ENCODE measurements at regions not wholly inside any gene's neighbourhood (a gene's known extent, or its start where the extent isn't known, plus 50 kb on each side); places are given as distances from the start of the nearest gene placed in this dataset.

DNA sequence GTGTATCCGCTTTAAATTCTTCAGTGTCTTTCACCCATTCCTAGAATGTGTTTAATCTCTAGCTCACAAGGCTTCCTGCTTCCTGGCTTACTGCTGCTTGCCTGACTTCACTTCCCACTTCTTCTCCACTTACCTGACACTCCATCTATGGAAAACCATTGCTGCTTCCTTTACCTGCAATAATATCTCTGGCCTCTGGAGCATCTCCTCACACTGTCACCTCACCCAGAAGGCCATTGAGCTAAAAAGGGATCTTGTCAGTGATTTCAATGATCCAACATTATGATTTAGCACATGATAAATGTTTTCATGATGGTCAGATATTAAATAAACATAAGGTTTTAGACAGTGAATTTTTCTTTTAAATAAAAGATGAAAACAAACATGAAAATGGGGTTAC lies 281.1 kb downstream of the MRPS30 start:
- no peak for DNase-seq (ENCODE audit: low read depth)
- no peak overlapping the region for H3K4me3 ChIP-seq (replicated peaks; ENCODE audit: low read depth, low read length)
- TF ChIP-seq, protein P1, sequence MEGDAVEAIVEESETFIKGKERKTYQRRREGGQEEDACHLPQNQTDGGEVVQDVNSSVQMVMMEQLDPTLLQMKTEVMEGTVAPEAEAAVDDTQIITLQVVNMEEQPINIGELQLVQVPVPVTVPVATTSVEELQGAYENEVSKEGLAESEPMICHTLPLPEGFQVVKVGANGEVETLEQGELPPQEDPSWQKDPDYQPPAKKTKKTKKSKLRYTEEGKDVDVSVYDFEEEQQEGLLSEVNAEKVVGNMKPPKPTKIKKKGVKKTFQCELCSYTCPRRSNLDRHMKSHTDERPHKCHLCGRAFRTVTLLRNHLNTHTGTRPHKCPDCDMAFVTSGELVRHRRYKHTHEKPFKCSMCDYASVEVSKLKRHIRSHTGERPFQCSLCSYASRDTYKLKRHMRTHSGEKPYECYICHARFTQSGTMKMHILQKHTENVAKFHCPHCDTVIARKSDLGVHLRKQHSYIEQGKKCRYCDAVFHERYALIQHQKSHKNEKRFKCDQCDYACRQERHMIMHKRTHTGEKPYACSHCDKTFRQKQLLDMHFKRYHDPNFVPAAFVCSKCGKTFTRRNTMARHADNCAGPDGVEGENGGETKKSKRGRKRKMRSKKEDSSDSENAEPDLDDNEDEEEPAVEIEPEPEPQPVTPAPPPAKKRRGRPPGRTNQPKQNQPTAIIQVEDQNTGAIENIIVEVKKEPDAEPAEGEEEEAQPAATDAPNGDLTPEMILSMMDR (IDR thresholded peaks at IDR 0.05; ENCODE audit: low read length, missing control alignments), result no peak

DNA sequence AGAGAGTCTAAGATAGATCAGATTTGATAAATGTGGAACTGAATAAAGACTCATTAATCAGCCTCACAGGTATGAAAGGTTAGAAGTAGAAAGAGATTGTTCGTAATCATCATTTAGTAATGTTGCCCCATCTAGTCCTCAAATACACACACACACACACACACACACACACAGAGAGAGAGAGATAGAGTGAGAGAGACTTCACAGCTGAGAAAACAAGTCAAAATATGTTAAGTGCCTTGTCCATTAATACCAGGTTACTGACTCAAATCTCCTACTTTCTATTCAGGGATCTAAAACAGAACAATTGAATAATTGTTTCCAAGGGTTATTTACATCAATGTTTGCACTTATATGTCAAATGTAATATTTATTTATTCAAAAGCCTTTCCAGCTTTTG lies 284.6 kb downstream of the MRPS30 start:
- TF ChIP-seq, protein P1 (IDR thresholded peaks at IDR 0.05; ENCODE audit: low read length, missing control alignments), result no peak
- DNase-seq (ENCODE audit: low read depth), result no peak

DNA sequence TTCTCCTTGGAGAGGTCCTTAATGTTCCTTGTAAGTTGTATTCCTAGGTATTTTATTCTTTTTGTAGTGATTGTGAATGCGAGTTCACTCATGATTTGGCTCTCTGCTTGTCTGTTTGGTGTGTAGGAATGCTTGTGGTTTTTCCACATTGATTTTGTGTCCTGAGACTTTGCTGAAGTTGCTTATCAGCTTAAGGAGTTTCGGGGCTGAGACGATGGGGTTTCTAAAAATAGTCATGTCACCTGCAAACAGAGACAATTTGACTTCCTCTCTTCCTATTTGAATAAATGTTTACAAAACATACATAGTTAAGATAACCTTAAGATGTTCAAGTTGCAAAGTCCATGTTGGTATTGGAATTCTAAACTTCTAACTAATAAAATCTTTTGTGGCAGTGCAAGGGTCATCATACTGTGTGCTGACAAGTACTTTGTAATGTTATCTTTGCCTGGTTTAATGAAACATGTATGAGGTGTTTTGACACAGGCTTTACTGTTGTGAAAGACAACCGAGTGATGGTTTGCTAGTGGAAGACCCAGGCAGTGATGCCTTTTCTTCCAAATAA lies 286.2 kb downstream of the MRPS30 start:
- no peak overlapping the region for H3K4me3 ChIP-seq (replicated peaks; ENCODE audit: low read depth, low read length)
- TF ChIP-seq, protein P1 (IDR thresholded peaks at IDR 0.05; ENCODE audit: low read length, missing control alignments), result no peak
- no peak for DNase-seq (ENCODE audit: low read depth)

More for the DNA sequence above, 284.6 kb downstream of the MRPS30 start:
- no peak overlapping the region for H3K4me3 ChIP-seq (replicated peaks; ENCODE audit: low read depth, low read length)

DNA sequence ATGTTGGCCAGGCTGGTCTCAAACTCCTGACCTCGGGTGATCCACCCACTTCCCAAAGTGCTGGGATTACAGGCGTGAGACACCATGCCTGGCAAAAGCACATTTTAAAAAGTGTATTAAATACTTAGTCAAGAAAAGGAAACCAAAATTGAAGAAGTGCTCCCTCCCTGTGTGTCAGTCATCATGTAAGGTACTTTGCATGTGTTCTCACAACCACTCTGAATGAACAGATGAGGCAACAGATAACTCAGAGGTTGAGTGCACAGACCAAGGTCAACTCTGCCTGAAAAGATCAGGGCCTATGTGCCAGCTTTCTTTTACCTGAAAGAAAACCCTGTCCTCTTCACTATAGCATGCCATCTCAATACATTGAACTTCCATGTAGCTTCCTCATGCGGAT lies 289.7 kb downstream of the MRPS30 start:
- H3K4me3 ChIP-seq (replicated peaks; ENCODE audit: low read depth, low read length), result no peak overlapping the region
- TF ChIP-seq, protein P1 (IDR thresholded peaks at IDR 0.05; ENCODE audit: low read length, missing control alignments), result no peak
- DNase-seq (ENCODE audit: low read depth), result no peak

DNA sequence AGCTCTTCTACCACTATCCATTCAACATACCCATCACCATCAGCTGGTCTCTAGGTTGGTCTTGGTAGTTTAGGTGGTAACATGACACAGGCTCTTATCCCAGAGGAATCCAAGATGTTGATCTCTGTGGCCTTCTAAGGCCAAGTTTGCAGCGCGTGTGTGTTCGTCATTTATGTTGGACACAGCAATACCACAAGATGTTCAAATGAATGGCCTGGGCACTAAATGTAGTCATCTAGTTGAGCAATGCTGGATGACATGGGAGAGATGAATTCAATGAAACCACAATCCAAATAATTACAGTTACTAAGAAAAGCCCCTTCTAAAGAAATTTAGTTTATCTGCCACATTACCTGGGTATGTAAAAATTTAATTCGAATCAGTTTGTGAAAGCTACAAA lies 292.4 kb downstream of the MRPS30 start:
- no peak for DNase-seq (ENCODE audit: low read depth)

DNA sequence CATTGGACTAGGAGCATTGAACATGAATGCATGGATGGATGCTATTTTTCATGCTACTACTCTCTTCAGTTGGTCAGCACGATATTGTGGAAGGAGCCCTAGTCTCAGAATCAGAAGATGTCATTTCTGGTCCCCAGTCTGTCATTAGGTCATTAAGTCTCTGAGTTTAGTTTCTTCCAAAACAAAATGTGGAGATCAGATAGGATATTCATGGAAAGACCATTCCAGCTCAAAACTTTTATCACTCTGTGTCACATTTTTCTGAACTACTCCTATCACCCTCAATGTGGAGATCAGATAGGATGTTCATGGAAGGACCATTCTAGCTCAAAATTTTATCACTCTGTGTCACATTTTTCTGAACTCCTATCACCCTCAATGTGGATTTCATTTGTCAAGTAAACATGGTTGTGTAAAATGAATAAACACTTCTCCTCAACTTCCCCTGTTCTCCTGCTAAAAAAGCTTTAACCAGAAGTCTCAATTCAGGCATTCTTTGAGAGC lies 296.8 kb downstream of the MRPS30 start:
- no peak for DNase-seq (ENCODE audit: low read depth)
- H3K4me3 ChIP-seq (replicated peaks; ENCODE audit: low read depth, low read length), result no peak overlapping the region
- TF ChIP-seq, protein P1 (IDR thresholded peaks at IDR 0.05; ENCODE audit: low read length, missing control alignments), result no peak

More for the DNA sequence above, 292.4 kb downstream of the MRPS30 start:
- TF ChIP-seq, protein P1 (IDR thresholded peaks at IDR 0.05; ENCODE audit: low read length, missing control alignments), result no peak
- no peak overlapping the region for H3K4me3 ChIP-seq (replicated peaks; ENCODE audit: low read depth, low read length)

DNA sequence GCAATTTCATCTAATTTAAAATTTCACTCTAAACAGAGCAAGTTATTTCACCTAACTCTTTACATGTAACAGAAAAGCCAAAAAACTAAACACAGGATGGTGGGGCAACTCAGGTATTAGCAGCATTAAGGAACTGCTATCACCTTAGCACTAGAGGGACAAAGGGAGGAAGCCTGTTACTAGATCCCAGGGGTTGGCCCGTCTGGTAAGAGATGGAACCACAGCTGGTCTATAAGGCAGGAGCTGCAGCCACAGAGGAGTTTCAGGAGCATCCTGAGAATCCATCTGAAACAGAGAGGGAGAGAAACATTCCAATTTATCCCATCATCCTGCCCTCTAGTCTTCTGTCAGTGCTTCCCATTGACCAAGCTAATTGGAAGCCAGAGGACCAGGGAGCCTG lies 300.3 kb downstream of the MRPS30 start:
- no peak overlapping the region for H3K4me3 ChIP-seq (replicated peaks; ENCODE audit: low read depth, low read length)
- no peak for DNase-seq (ENCODE audit: low read depth)
- TF ChIP-seq, protein P1 (IDR thresholded peaks at IDR 0.05; ENCODE audit: low read length, missing control alignments), result no peak

All from fibroblast of pulmonary artery (primary cell).